Astrocyte (in vitro differentiated cells and primary cell): ENCODE measurements at regions not wholly inside any gene's neighbourhood (a gene's known extent, or its start where the extent isn't known, plus 50 kb on each side); places are given as distances from the start of the nearest gene placed in this dataset.

Experiments
- CTCF ChIP-seq: IDR thresholded peaks from 2 replicates; pipeline ENCODE4 v1.5.1; 2011; ENCODE audit warnings: low read depth, mild to moderate bottlenecking, inconsistent platforms, low read length, moderate library complexity; ENCODE audit not compliant: insufficient read depth
- EZH2 ChIP-seq: IDR thresholded peaks from 2 replicates; pipeline ENCODE4 v1.6.1; 2012; ENCODE audit warnings: mild to moderate bottlenecking, low read length, inconsistent platforms; ENCODE audit not compliant: insufficient read depth

GRCh38 chr3:106034313-106034712 is 165.5 kb upstream of the CBLB start:
- TF ChIP-seq EZH2 (no peak), CTCF (no peak)
